Heart left ventricle (tissue), 16 donors: ENCODE measurements at regions not wholly inside any gene's neighbourhood (a gene's known extent, or its start where the extent isn't known, plus 50 kb on each side); places are given as distances from the start of the nearest gene placed in this dataset.

ENCODE experiments used
- ATAC-seq, 4 donors: fragments of 200-7000 bp; cut with Tn5 transposase; one replicate each; pipeline ENCODE4 v1.9.1; 2020 to 2022; ENCODE audit warnings: moderate library complexity in 4 of 4, mild to moderate bottlenecking in 3 of 4, moderate number of reproducible peaks in 1 of 4
- DNase-seq, 5 donors: peaks; one replicate each; pipeline ENCODE4 v3.0.0-alpha.2; 2020
- H3K27ac ChIP-seq, 12 donors: fragments of 200-600 bp; sonication (generic) in 4 of 12; one replicate each; pipeline versions ENCODE4 v1.5.0 to v1.8.0; 2016 to 2022; ENCODE audit warnings: mild to moderate bottlenecking in 2 of 12
- H3K27me3 ChIP-seq, 9 donors: fragments of 200-600 bp; sonication (generic) in 2 of 9; one replicate each; pipeline versions ENCODE4 v1.5.1 to v1.8.0; 2016 to 2022; ENCODE audit warnings: mild to moderate bottlenecking in 3 of 9
- H3K36me3 ChIP-seq, 9 donors: fragments of 200-600 bp; sonication (generic) in 2 of 9; one replicate each; pipeline versions ENCODE4 v1.5.0 to v1.8.0; 2018 to 2022; ENCODE audit warnings: mild to moderate bottlenecking in 2 of 9
- H3K4me1 ChIP-seq, 12 donors: fragments of 200-600 bp; sonication (generic) in 4 of 12; one replicate each; pipeline versions ENCODE4 v1.5.0 to v1.8.0; 2016 to 2022; ENCODE audit warnings: mild to moderate bottlenecking in 3 of 12
- H3K4me3 ChIP-seq, 12 donors: fragments of 200-600 bp; sonication (generic) in 4 of 12; one replicate each; pipeline versions ENCODE4 v1.5.0 to v1.8.0; 2017 to 2022; ENCODE audit warnings: mild to moderate bottlenecking in 9 of 12, moderate library complexity in 4 of 12
- H3K9me3 ChIP-seq, 12 donors: fragments of 200-600 bp; sonication (generic) in 4 of 12; one replicate each; pipeline versions ENCODE4 v1.5.0 to v1.8.0; 2016 to 2022; ENCODE audit warnings: mild to moderate bottlenecking in 1 of 12
- POLR2A ChIP-seq, 2 donors: fragments of 450-650 bp; IDR thresholded peaks; one replicate each; pipeline ENCODE4 v1.6.1; 2017; ENCODE audit warnings: antibody characterized with exemption in 2 of 2, mild to moderate bottlenecking in 2 of 2, moderate library complexity in 2 of 2
- WGBS, 4 donors: extraction: QIAGEN DNeasy Blood & Tissue Kit in 2 of 4; methylation state at CpG; one replicate each; pipeline versions ENCODE4 v1.1.5 to v1.1.7; 2013 to 2018; 5-methylcytosine and 5-hydroxymethylcytosine counted together
- intact Hi-C, 10 donors: fragments of 100-400 bp; cut with DNase I; formaldehyde crosslinking; loops; one replicate each; pipeline versions ENCODE4 v1.11.1 to v1.14.2; 2022
- TF ChIP-seq, protein P1 (sequence below), 12 donors: fragments of 200-600 bp; sonication (generic) in 4 of 12; IDR thresholded peaks; one replicate each; pipeline versions ENCODE4 v1.5.0 to v1.8.0; 2018 to 2022; ENCODE audit warnings: antibody characterized with exemption in 12 of 12, mild to moderate bottlenecking in 5 of 12
- donor health status: ischemic (EF 13 %, LVEDD 7.1; RV severe dilation, severe dysfunction).
- donor health status: healthy with polysubstance abuse.
- donor health status: DM: no; HTN: yes; CAD: no.
- donor health status: DM: no; HTN: no; CAD: no.
- donor health status: ischemic (EF 25% LVEDD 6.9; RV normal size, moderate dysfunction).
- donor health status: ischemic (EF 25% LVEDD 5.7; RV mildly dilated, moderate dysfunction).
- donor health status: healthy.
- donor health status: DM: yes; HTN: yes; CAD: no.
- donor health status: ischemic (EF 35%, LVEDD 5.7; RV mildly dilated, moderate dysfunction).
- donor health status: nonischemic (EF 11% LVEDD 7.7; RV severe dilation, severe dysfunction).
- donor health status: DM: yes; HTN: yes; CAD: no.
- donor health status: PGD.
- donor health status: ischemic (EF 29% LVEDD 5.4; RV normal size, mild dysfunction).
- donor health status: nonischemic (EF 23%, LVEDD 6.1; RV moderate dilation, normal function).

- intact Hi-C loops, result no loop called here
Observed at GRCh38 chr4:135739354-135739753, 1537.8 kb upstream of the PABPC4L start.

GRCh38 chr4:135735512-135735911 is 1533.9 kb upstream of the PABPC4L start:
- intact Hi-C loops, result no loop called here
- DNase-seq (no peak), ATAC-seq (no peak)
- Histone ChIP-seq H3K27me3 (no peaks in the 10 kb centered on the region), H3K27ac (no peak overlapping the region), H3K4me1 (no peaks in the 10 kb centered on the region), H3K9me3 (no peaks in the 10 kb centered on the region), H3K4me3 (no peak overlapping the region), H3K36me3 (no peaks in the 10 kb centered on the region)
- TF ChIP-seq, protein P1, sequence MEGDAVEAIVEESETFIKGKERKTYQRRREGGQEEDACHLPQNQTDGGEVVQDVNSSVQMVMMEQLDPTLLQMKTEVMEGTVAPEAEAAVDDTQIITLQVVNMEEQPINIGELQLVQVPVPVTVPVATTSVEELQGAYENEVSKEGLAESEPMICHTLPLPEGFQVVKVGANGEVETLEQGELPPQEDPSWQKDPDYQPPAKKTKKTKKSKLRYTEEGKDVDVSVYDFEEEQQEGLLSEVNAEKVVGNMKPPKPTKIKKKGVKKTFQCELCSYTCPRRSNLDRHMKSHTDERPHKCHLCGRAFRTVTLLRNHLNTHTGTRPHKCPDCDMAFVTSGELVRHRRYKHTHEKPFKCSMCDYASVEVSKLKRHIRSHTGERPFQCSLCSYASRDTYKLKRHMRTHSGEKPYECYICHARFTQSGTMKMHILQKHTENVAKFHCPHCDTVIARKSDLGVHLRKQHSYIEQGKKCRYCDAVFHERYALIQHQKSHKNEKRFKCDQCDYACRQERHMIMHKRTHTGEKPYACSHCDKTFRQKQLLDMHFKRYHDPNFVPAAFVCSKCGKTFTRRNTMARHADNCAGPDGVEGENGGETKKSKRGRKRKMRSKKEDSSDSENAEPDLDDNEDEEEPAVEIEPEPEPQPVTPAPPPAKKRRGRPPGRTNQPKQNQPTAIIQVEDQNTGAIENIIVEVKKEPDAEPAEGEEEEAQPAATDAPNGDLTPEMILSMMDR (IDR thresholded peaks at IDR 0.05), result no peak
- no peak for TF ChIP-seq POLR2A (IDR thresholded peaks at IDR 0.05)

More at GRCh38 chr4:135739354-135739753, 1537.8 kb upstream of the PABPC4L start:
- no peak overlapping the region for H3K4me3 ChIP-seq
- H3K4me1 ChIP-seq, result no peaks in the 10 kb centered on the region
- no peak overlapping the region for H3K27ac ChIP-seq
- TF ChIP-seq POLR2A (IDR thresholded peaks at IDR 0.05), result no peak
- TF ChIP-seq, protein P1 (IDR thresholded peaks at IDR 0.05), result no peak
- no peaks in the 10 kb centered on the region for H3K36me3 ChIP-seq
- DNase-seq (no peak), ATAC-seq (no peak)
- H3K9me3 ChIP-seq, result no peaks in the 10 kb centered on the region
- H3K27me3 ChIP-seq, result no peaks in the 10 kb centered on the region
- WGBS, 4 donors, result 74 to 84% (median 78%) methylated on average over 2 of the region's 2 CpGs

DNA sequence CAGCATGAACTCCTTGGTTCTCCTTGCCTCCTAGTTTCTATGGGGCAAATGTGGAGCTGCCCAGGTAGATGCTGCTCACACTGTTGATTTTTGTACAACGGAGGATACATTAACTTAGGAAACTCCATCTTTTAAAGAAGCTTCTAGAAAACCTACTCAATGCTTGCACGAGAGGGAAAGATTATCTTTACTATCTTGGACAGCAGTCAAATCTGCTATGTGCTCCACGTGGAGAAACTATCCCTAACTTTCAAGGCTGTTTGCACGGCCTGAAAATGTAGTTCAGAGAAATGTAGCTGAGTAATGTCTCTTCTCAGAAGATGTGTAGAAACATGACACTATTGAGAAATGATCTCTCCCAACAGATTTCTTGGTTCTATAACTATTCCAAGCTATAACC is 1530.9 kb upstream of the PABPC4L start:
- WGBS, 4 donors, result 55 to 72% (median 58%) methylated on average over 4 of the region's 4 CpGs
- Histone ChIP-seq H3K4me3 (no peak overlapping the region), H3K9me3 (no peaks in the 10 kb centered on the region), H3K4me1 (no peaks in the 10 kb centered on the region), H3K27me3 (no peaks in the 10 kb centered on the region), H3K27ac (no peak overlapping the region), H3K36me3 (no peaks in the 10 kb centered on the region)
- ATAC-seq (no peak), DNase-seq (no peak)
- intact Hi-C loops, result no loop called here
- TF ChIP-seq, protein P1 (IDR thresholded peaks at IDR 0.05), result no peak
- TF ChIP-seq POLR2A (IDR thresholded peaks at IDR 0.05), result no peak

DNA sequence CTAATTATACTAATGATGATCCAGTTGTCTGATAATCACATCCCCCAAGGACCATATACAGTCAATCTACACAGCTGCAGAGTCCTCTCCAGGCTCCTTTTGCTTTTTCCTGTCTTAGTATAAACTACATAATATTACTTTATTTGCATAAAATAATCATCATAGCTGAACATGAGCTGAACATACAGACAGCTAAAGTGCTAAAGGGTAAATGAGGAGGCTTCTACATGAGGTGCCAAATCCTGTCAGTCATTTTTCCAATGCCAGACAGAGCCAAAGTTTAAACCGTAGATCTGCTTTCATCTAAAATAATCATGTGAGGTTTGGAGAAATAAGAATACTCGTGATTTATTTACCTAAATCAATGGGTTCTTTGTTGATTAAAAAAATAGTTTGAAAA is 1530.1 kb upstream of the PABPC4L start:
- Histone ChIP-seq H3K4me3 (no peak overlapping the region), H3K36me3 (no peaks in the 10 kb centered on the region), H3K27me3 (no peaks in the 10 kb centered on the region), H3K9me3 (no peaks in the 10 kb centered on the region), H3K4me1 (no peaks in the 10 kb centered on the region), H3K27ac (no peak overlapping the region)
- DNase-seq (no peak), ATAC-seq (no peak)
- 72 to 78% (median 73%) methylated on average over 2 of the region's 2 CpGs for WGBS, 4 donors
- intact Hi-C loops, result no loop called here
- no peak for TF ChIP-seq POLR2A (IDR thresholded peaks at IDR 0.05)
- TF ChIP-seq, protein P1 (IDR thresholded peaks at IDR 0.05), result no peak
